NCI-H1417 (cell line): ENCODE measurements at regions not wholly inside any gene's neighbourhood (a gene's known extent, or its start where the extent isn't known, plus 50 kb on each side); places are given as distances from the start of the nearest gene placed in this dataset.

Experiments used
- DNase-seq, 3 experiments: peaks; one replicate each; lab custom pipeline; 2025; lab: John Stamatoyannopoulos, UW

- DNase-seq = peak; percentile 25 to 84 (median 50)
These were observed 223.0 kb upstream of the GATB start for GRCh38 chr4:151983854-151984253.

GRCh38 chr4:151979819-151980218 lies 219.0 kb upstream of the GATB start:
- DNase-seq = peak in 1 of 3 experiments; percentile 51

- DNase-seq = no peak
These were observed 207.8 kb upstream of the GATB start for GRCh38 chr4:151968643-151969042.

- no peak for DNase-seq
These were observed 206.3 kb upstream of the GATB start for GRCh38 chr4:151967074-151967473.

GRCh38 chr4:151962138-151962823 lies 201.5 kb upstream of the GATB start:
- DNase-seq = no peak

GRCh38 chr4:151961456-151961855 lies 200.6 kb upstream of the GATB start:
- DNase-seq = no peak

GRCh38 chr4:151960449-151961230 lies 199.8 kb upstream of the GATB start:
- no peak for DNase-seq

- DNase-seq = no peak
These were observed 196.3 kb upstream of the GATB start for GRCh38 chr4:151957153-151957552.

GRCh38 chr4:151955721-151956380 lies 195.0 kb upstream of the GATB start:
- no peak for DNase-seq

GRCh38 chr4:151953795-151954372 lies 193.1 kb upstream of the GATB start:
- no peak for DNase-seq

GRCh38 chr4:151953312-151953711 lies 192.5 kb upstream of the GATB start:
- no peak for DNase-seq

GRCh38 chr4:151952711-151953254 lies 192.0 kb upstream of the GATB start:
- DNase-seq = no peak

- DNase-seq = peak in 2 of 3 experiments; percentile 11 to 56
These were observed 191.3 kb upstream of the GATB start for GRCh38 chr4:151952137-151952536.

GRCh38 chr4:151951671-151952050 lies 190.9 kb upstream of the GATB start:
- DNase-seq = peak in 1 of 3 experiments; percentile 23

- peak in 1 of 3 experiments; percentile 23 for DNase-seq
These were observed 190.3 kb upstream of the GATB start for GRCh38 chr4:151950993-151951670.

GRCh38 chr4:151948351-151949016 lies 187.7 kb upstream of the GATB start:
- DNase-seq = no peak

- DNase-seq = no peak
These were observed 185.9 kb upstream of the GATB start for GRCh38 chr4:151946718-151947117.

GRCh38 chr4:151942971-151943370 lies 182.2 kb upstream of the GATB start:
- peak in 1 of 3 experiments; percentile 18 for DNase-seq

- DNase-seq = no peak
These were observed 180.3 kb upstream of the GATB start for GRCh38 chr4:151940926-151941617.

GRCh38 chr4:151940291-151940690 lies 179.5 kb upstream of the GATB start:
- DNase-seq = no peak
